NCI-H187 (cell line): ENCODE measurements at regions not wholly inside any gene's neighbourhood (a gene's known extent, or its start where the extent isn't known, plus 50 kb on each side); places are given as distances from the start of the nearest gene placed in this dataset.

ENCODE experiments used
- DNase-seq, 2 experiments: peaks; one replicate each; lab custom pipeline; 2025; lab: John Stamatoyannopoulos, UW

DNA sequence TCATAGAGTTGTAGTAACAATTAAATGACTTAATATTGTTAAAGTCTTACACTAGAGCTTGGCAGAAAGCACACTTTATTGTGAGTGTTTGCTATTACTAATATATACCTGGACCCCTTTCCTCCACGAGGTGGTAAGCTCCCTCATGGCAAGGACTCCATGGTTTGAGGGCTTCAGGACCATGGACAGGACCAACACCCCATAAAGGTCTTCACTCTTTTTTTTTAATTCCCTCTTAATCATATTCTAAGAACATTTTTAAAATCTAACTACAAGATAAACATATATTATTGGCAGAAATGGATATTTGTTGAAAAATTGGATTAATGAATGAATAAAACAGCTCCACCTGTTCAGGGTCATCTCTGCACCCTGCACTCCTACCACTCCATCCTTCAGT, 154.5 kb downstream of the CBLN1 start:
- DNase-seq, result no peak

DNA sequence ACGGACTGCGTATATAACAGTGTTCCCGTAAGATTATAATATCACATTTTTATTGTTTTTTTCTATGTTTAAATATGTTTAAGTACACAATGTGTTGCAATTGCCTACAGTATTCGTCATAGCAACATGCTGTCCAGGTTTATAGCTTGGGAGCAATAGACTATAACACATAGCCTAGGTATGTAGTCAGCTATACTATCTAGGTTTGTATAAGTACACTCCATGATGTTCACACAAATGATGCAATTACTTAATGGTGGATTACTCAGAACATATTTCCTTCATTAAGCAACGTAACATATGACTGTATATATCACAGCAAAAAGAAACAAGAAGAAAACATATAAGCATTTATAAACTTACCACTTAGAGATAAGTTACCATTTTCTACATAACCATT, 160.0 kb downstream of the CBLN1 start:
- DNase-seq, result no peak

DNA sequence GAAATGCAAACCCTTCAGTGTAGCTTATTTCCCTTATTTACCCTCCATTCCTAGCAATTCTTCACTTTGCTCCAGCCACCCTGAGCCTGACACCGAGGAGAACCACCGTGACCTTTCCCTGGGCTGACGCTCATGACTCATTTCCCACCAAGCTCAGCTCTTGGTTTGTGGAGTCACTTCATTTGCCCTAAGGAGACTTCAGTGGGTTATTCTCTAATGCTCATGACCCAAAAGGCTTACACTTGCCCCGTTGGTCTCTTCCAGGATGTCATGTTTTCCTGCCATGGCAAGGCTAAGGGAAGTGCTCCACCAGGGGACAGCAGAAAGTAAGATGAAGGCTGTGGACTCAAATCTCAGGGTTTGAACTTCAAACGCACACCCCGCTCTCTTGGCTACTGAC, 161.0 kb downstream of the CBLN1 start:
- no peak for DNase-seq

GRCh38 chr16:49116873-49117272, 164.8 kb downstream of the CBLN1 start:
- DNase-seq, result no peak

- no peak for DNase-seq
Measured at GRCh38 chr16:49115956-49116355, 165.7 kb downstream of the CBLN1 start.

- no peak for DNase-seq
Measured at GRCh38 chr16:49112754-49113153, 168.9 kb downstream of the CBLN1 start.

GRCh38 chr16:49111351-49111750, 170.3 kb downstream of the CBLN1 start:
- no peak for DNase-seq

- no peak for DNase-seq
Measured at GRCh38 chr16:49108611-49109010, 173.0 kb downstream of the CBLN1 start.

DNA sequence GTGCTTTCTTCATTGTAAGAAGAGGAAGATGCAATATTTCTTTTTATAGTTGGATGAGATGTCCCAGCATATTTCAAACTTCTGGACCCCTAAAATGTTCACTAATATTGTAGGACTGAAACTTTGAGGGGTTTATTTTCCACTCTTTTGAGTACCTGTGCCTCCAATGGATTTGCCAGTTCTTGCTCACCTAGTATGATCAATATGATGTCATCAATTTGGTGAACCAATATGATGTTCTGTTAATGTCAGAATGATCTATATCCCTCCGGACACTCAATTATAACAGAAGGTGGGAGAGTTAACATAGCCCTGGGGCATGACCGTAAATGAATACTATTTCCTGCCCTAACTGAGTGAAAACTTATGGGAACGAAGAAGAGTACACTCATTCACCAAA, 178.3 kb downstream of the CBLN1 start:
- no peak for DNase-seq

DNA sequence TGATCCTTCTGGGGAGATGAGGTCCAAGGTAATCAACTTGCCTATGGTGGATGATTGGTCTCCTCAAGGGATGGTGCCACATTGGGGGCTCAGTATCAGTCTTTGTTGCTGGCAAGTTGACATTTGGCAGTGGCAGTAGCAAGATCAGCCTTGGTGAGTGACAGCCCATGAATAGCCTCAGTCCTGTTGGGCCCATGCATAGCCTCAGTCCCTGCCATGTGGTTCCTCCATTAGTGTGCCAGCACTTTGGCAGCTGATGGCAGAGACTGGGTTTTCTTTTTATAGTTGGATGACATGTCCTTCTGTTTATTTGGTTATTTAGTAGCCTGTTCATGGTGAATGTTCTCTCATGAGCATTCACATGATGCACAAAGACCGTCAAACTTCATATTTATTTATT, 179.6 kb downstream of the CBLN1 start:
- no peak for DNase-seq

- DNase-seq, result no peak
Measured at GRCh38 chr16:49100366-49100765, 181.3 kb downstream of the CBLN1 start.

GRCh38 chr16:49097964-49098363, 183.7 kb downstream of the CBLN1 start:
- no peak for DNase-seq

- no peak for DNase-seq
Measured at GRCh38 chr16:49096176-49096945, 185.3 kb downstream of the CBLN1 start.

GRCh38 chr16:49095539-49095938, 186.1 kb downstream of the CBLN1 start:
- DNase-seq, result no peak

DNA sequence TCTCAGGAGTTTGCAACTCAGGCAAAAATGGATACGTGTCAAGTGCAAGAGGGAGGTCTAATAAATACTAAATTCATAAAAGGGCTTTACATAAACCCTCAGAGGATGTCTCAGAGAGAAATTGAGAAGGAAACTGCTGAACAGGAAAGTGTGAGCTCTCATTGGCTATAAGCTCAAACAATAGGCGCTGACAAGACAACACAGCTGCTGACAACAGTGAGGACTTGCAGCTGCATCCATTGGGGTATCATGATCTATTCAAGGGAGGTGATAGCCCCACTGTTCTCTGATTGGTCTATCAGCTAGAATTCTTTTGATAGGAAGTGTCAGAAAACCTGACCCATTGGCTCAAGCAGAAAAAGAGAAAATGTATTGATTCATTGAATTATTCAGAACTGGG, 187.2 kb downstream of the CBLN1 start:
- DNase-seq, result no peak

DNA sequence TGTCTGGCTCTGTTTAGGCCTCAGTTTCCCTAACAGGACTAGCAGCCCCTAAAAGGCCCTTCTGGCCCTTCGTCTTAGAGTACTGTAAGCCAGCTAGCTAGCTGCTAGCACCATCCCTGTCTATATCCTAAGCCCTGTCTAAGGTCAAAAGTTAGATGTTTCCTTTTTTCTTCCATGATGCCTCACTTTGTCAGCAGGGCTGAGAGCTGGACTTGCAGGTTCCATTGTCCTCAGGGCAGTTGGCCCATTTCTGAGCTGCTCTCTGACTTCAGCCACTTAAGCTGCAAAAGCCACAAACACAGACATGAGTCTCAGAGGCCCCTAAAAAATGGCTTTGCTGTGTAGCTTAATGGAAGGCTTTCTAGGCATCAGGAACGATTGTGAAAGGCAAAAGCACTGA, 187.7 kb downstream of the CBLN1 start:
- DNase-seq, result no peak

DNA sequence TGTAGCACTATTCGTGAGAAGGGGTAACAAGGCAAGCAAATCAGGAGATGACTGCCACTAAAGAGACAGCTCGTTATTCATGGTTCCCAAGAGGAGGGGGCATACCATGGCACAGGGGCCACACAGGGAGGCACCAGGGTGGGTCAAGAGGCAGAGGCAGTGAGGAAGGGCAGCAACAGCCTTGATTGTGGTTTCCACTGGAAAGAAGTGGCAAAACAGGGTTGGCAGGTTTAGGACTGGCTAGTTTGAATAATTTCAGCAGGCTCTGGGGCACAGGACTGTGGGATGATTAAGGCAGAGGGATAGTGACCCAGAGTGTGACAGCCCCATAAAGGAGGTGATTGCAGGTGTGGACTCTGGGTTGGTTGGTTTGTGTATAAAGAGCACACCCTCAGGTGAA, 188.9 kb downstream of the CBLN1 start:
- DNase-seq, result no peak

DNA sequence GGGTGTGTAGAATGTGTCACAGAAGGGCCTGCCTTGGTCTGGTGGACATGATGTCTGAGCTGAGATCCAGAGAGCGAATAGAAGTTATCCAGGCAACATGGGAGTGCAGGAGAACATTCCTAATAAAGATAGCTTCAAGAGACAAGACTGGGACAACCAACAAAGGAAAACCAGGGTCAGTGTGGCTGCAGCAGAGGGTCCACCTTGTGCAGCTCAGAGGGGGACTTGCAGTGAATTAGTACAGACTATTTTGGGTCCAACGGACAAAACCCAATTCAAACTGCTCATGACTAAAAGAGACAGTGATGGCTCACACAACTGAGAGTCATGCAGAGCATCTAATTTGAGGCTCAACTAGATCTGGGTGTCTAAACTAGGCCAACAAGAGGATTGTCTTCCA, 192.1 kb downstream of the CBLN1 start:
- no peak for DNase-seq

GRCh38 chr16:49089039-49089438, 192.6 kb downstream of the CBLN1 start:
- no peak for DNase-seq

DNA sequence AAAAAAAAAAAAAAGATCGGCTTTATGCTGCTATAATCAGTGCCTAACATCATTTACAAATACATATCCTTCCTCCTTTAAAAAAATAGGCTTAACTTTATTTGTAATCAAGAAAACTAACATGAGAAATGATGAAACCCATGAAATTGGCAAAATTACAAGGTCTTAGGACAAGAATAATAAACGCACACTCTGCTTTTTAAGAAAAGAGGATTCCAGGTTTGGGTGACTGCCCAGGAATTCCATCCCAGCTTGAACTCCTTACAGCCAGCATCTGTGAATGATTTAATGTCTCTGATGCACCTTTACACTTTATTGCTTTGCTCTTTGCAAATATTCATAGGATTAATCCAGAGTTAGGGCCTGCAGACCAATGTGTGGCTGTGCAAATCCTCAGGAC, 196.0 kb downstream of the CBLN1 start:
- no peak for DNase-seq

GRCh38 chr16:49084628-49085390, 196.8 kb downstream of the CBLN1 start:
- no peak for DNase-seq

DNA sequence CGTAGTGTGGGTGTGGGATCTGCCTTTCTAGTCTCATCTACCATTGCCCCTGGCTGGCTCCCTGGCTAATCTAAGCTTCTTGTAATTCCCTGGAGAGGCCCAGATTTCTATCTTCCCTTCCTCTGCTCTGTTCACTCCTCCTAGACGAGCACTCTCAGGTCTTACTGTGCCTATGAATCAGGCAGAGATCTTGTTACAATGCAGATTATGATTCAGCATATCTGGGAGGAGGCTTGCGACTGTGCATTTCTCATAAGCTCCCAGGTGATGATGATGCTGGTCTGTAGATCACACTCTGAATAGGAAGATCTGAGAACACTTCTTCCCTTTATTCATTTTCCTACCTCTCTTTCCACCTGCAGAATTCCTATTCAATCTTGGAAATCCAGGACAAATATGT, 200.1 kb downstream of the CBLN1 start:
- DNase-seq, result no peak

DNA sequence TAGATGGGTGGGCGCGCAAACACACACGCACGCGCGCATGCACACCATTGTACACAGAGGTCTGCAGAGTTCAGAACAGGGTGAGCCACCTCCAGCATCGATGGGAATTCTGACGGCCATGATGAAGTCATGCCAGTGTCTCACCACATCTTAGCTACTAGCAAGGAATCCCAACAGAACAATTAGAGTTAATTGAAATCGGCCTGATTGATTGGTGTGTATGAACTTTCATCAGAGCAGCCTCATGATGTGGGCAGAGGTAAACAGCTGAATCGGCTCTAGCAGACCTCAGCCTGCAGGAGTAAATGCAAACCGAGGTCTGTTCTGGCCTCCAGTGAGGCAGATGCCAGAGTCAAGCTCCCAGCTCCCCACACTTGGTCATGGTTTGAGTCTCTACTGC, 200.6 kb downstream of the CBLN1 start:
- no peak for DNase-seq

- no peak for DNase-seq
Measured at GRCh38 chr16:49078571-49078970, 203.1 kb downstream of the CBLN1 start.
